ENCODE measurements at regions not wholly inside any gene's neighbourhood (a gene's known extent, or its start where the extent isn't known, plus 50 kb on each side); places are given as distances from the start of the nearest gene placed in this dataset.

DNA sequence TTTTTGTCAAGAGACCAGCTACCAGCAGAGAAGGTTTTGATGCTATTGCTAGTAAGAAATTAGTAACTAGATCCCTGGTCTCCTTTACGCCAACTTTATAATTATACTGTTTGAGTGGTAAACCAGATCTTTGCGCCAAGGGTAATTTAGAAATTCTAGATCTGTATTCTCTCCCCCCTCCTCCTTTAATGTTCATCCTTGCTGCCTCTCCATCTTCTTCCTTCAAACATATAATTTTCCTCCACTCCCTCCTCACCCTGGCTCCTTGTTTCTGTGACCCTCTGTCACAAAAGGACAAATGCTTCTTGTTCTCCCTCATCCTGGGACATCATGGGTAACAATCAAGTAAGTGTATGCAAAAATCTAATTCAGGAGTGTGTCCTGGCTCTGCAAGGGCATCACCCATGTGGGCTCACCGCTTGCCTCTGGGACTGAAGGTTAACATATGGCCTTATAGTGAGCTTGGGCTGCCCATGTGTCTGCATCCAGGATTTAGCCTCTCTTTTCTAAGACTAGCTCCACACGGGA is 121.2 kb downstream of the BAMBI start:
- DNase-seq (ENCODE audit: low spot score, unreplicated experiment) = no peak
- no peaks in the 10 kb centered on the region for H3K36me3 Mint-ChIP-seq (ENCODE audit: insufficient read depth)
- no peak for TF ChIP-seq CTCF (IDR thresholded peaks at IDR 0.05; ENCODE audit: unreplicated experiment)
- H3K4me3 Mint-ChIP-seq (ENCODE audit: low read depth) = no peak overlapping the region
- no peaks in the 10 kb centered on the region for H3K9me3 Mint-ChIP-seq (ENCODE audit: low read depth)
- peaks cover 3% of the 10 kb centered on the region for H3K27me3 Mint-ChIP-seq
- peaks cover 12% of the 10 kb centered on the region for H3K4me1 Mint-ChIP-seq (ENCODE audit: low read depth)
- no peak overlapping the region for H3K27ac Mint-ChIP-seq

- Mint-ChIP-seq H3K27ac (no peak overlapping the region), H3K36me3 (ENCODE audit: insufficient read depth) (no peaks in the 10 kb centered on the region), H3K27me3 (peaks cover 3% of the 10 kb centered on the region), H3K4me1 (ENCODE audit: low read depth) (peaks cover 12% of the 10 kb centered on the region), H3K9me3 (ENCODE audit: low read depth) (no peaks in the 10 kb centered on the region), H3K4me3 (ENCODE audit: low read depth) (no peak overlapping the region)
- TF ChIP-seq CTCF (IDR thresholded peaks at IDR 0.05; ENCODE audit: unreplicated experiment) = no peak
- DNase-seq (ENCODE audit: low spot score, unreplicated experiment) = no peak
Measured at GRCh38 chr10:28798964-28799363, 121.6 kb downstream of the BAMBI start.

GRCh38 chr10:28800144-28800543 is 122.8 kb downstream of the BAMBI start:
- no peak overlapping the region for H3K27ac Mint-ChIP-seq
- no peak overlapping the region for H3K4me3 Mint-ChIP-seq (ENCODE audit: low read depth)
- TF ChIP-seq CTCF (IDR thresholded peaks at IDR 0.05; ENCODE audit: unreplicated experiment) = no peak
- H3K27me3 Mint-ChIP-seq = peaks cover 3% of the 10 kb centered on the region
- H3K4me1 Mint-ChIP-seq (ENCODE audit: low read depth) = peaks cover 17% of the 10 kb centered on the region
- no peaks in the 10 kb centered on the region for H3K9me3 Mint-ChIP-seq (ENCODE audit: low read depth)
- no peaks in the 10 kb centered on the region for H3K36me3 Mint-ChIP-seq (ENCODE audit: insufficient read depth)
- DNase-seq (ENCODE audit: low spot score, unreplicated experiment) = no peak

DNA sequence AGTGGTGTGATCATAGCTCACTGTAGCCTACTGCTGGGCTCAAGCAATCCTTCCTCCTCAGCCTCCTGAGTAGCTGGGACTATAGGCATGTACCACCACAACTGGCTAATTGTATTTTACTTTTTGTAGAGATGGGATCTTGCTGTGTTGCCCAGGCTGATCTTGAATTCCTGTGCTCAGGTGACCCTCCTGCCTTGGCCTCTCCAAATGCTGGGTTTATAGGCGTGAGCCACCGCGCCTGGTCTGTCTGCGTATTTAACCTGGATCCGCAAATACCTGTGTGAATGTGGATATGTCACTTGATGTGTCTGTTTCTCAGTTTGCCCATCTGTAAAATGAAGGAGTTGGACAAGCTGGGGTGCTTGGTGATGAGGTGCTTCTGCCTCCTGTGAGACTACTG is 123.9 kb downstream of the BAMBI start:
- H3K36me3 Mint-ChIP-seq (ENCODE audit: insufficient read depth) = no peaks in the 10 kb centered on the region
- no peaks in the 10 kb centered on the region for H3K9me3 Mint-ChIP-seq (ENCODE audit: low read depth)
- peaks cover 3% of the 10 kb centered on the region for H3K27me3 Mint-ChIP-seq
- no peak for DNase-seq (ENCODE audit: low spot score, unreplicated experiment)
- H3K4me3 Mint-ChIP-seq (ENCODE audit: low read depth) = no peak overlapping the region
- peaks cover 20% of the 10 kb centered on the region for H3K4me1 Mint-ChIP-seq (ENCODE audit: low read depth)
- H3K27ac Mint-ChIP-seq = no peak overlapping the region
- TF ChIP-seq CTCF (IDR thresholded peaks at IDR 0.05; ENCODE audit: unreplicated experiment) = no peak

DNA sequence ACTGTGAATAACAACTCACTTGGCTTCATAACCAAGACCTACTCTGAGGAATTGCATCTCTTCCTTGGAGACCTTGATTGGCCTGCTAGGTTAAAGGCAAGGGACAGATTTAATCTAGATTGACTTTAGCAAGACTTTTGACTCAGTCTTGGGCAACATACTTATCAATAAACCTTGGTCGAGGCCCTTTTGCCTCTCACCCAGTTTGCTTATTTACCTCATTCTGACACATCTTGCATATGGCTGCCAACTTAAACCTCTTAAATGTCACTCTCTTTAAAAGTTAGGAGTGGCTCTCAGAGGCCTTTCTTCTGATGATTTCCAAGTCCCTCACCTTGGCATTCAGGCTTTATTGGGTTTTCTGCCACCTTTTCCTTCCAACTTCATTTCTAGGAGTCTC is 124.5 kb downstream of the BAMBI start:
- Mint-ChIP-seq H3K9me3 (ENCODE audit: low read depth) (no peaks in the 10 kb centered on the region), H3K36me3 (ENCODE audit: insufficient read depth) (no peaks in the 10 kb centered on the region), H3K4me3 (ENCODE audit: low read depth) (no peak overlapping the region), H3K27me3 (peaks cover 3% of the 10 kb centered on the region), H3K27ac (no peak overlapping the region), H3K4me1 (ENCODE audit: low read depth) (peaks cover 26% of the 10 kb centered on the region)
- DNase-seq (ENCODE audit: low spot score, unreplicated experiment) = no peak
- TF ChIP-seq CTCF (IDR thresholded peaks at IDR 0.05; ENCODE audit: unreplicated experiment) = no peak

Measured in progenitor cell of endocrine pancreas (in vitro differentiated cells).